Breast epithelium (tissue), 3 donors: ENCODE measurements at regions not wholly inside any gene's neighbourhood (a gene's known extent, or its start where the extent isn't known, plus 50 kb on each side); places are given as distances from the start of the nearest gene placed in this dataset.

Experiments
- POLR2A ChIP-seq: fragments of 450-650 bp; IDR thresholded peaks from one replicate; pipeline ENCODE4 v1.6.1; 2016; ENCODE audit warnings: antibody characterized with exemption, mild to moderate bottlenecking, moderate library complexity
- POLR2AphosphoS5 ChIP-seq, 3 donors: sonication (generic); formaldehyde crosslinking; IDR thresholded peaks; one replicate each; pipeline ENCODE4 v1.6.1; 2017; ENCODE audit warnings: antibody characterized with exemption in 3 of 3
- TF ChIP-seq, protein P1 (sequence below), 3 donors: fragments of 450-650 bp; IDR thresholded peaks; one replicate each; pipeline ENCODE4 v1.5.1; 2016 to 2017; ENCODE audit warnings: antibody characterized with exemption in 3 of 3, mild to moderate bottlenecking in 3 of 3, moderate library complexity in 3 of 3

- TF ChIP-seq POLR2AphosphoS5 (IDR thresholded peaks at IDR 0.05) (no peak), POLR2A (no peak)
- TF ChIP-seq, protein P1, sequence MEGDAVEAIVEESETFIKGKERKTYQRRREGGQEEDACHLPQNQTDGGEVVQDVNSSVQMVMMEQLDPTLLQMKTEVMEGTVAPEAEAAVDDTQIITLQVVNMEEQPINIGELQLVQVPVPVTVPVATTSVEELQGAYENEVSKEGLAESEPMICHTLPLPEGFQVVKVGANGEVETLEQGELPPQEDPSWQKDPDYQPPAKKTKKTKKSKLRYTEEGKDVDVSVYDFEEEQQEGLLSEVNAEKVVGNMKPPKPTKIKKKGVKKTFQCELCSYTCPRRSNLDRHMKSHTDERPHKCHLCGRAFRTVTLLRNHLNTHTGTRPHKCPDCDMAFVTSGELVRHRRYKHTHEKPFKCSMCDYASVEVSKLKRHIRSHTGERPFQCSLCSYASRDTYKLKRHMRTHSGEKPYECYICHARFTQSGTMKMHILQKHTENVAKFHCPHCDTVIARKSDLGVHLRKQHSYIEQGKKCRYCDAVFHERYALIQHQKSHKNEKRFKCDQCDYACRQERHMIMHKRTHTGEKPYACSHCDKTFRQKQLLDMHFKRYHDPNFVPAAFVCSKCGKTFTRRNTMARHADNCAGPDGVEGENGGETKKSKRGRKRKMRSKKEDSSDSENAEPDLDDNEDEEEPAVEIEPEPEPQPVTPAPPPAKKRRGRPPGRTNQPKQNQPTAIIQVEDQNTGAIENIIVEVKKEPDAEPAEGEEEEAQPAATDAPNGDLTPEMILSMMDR (IDR thresholded peaks at IDR 0.05) = no peak
These were observed 95.9 kb upstream of the KLHL25 start for GRCh38 chr15:85890620-85890980.
